Astrocyte (in vitro differentiated cells and primary cell): ENCODE measurements at regions not wholly inside any gene's neighbourhood (a gene's known extent, or its start where the extent isn't known, plus 50 kb on each side); places are given as distances from the start of the nearest gene placed in this dataset.

Experiments used
- DNase-seq: peaks from one replicate; pipeline ENCODE4 v3.0.0-alpha.2; 2010; ENCODE audit warnings: low read depth
- FAIRE-seq: peaks from 2 replicates; lab custom pipeline; 2011; peaks lifted over from hg19 to GRCh38; lab: Jason Lieb, UNC
- H2AFZ ChIP-seq: 2 replicates; pipeline ENCODE4 v1.6.0; 2012; ENCODE audit warnings: low read depth, low read length, inconsistent platforms
- H3K27ac ChIP-seq: 2 replicates; pipeline ENCODE4 v1.5.1; 2011; ENCODE audit warnings: low read depth, low read length, inconsistent platforms
- H3K27me3 ChIP-seq: 2 replicates; pipeline ENCODE4 v1.6.0; 2011; ENCODE audit warnings: low read length, inconsistent platforms; ENCODE audit not compliant: insufficient read depth
- H3K36me3 ChIP-seq: 2 replicates; pipeline ENCODE4 v1.5.1; 2011; ENCODE audit warnings: low read length, inconsistent platforms; ENCODE audit not compliant: insufficient read depth
- H3K4me1 ChIP-seq: 2 replicates; pipeline ENCODE4 v1.5.1; 2011; ENCODE audit warnings: low read length, inconsistent platforms; ENCODE audit not compliant: insufficient read depth
- H3K4me2 ChIP-seq: 2 replicates; pipeline ENCODE4 v1.6.0; 2012; ENCODE audit warnings: low read length, inconsistent platforms
- H3K4me3 ChIP-seq: 2 replicates; pipeline ENCODE4 v1.5.1; 2011; ENCODE audit warnings: low read depth, mild to moderate bottlenecking, low read length, inconsistent platforms; ENCODE audit not compliant: insufficient read depth
- H3K79me2 ChIP-seq: 2 replicates; pipeline ENCODE4 v1.6.0; 2012; ENCODE audit warnings: mild to moderate bottlenecking, low read length, inconsistent platforms; ENCODE audit not compliant: insufficient read depth
- H3K9ac ChIP-seq: 2 replicates; pipeline ENCODE4 v1.6.0; 2012; ENCODE audit warnings: mild to moderate bottlenecking, low read length, inconsistent platforms
- H3K9me3 ChIP-seq: 2 replicates; pipeline ENCODE4 v1.5.1; 2012; ENCODE audit warnings: low read depth, mild to moderate bottlenecking, low read length, inconsistent platforms; ENCODE audit not compliant: insufficient read depth
- H4K20me1 ChIP-seq: 2 replicates; pipeline ENCODE4 v1.6.0; 2012; ENCODE audit warnings: low read length, inconsistent platforms; ENCODE audit not compliant: insufficient read depth
- H3K27ac Mint-ChIP-seq: one replicate; pipeline ENCODE4 v1.8.0; 2021; ENCODE audit warnings: mild to moderate bottlenecking, mixed read lengths; ENCODE audit not compliant: unreplicated experiment
- H3K27me3 Mint-ChIP-seq: one replicate; pipeline ENCODE4 v1.8.0; 2021; ENCODE audit warnings: low read depth, mixed read lengths; ENCODE audit not compliant: unreplicated experiment
- H3K36me3 Mint-ChIP-seq: one replicate; pipeline ENCODE4 v1.8.0; 2021; ENCODE audit warnings: low read depth, mixed read lengths; ENCODE audit not compliant: unreplicated experiment
- H3K4me1 Mint-ChIP-seq: one replicate; pipeline ENCODE4 v1.8.0; 2021; ENCODE audit warnings: low read depth, mixed read lengths; ENCODE audit not compliant: unreplicated experiment
- H3K4me3 Mint-ChIP-seq: one replicate; pipeline ENCODE4 v1.8.0; 2021; ENCODE audit warnings: mild to moderate bottlenecking, moderate library complexity, mixed read lengths; ENCODE audit not compliant: unreplicated experiment
- H3K9me3 Mint-ChIP-seq: one replicate; pipeline ENCODE4 v1.8.0; 2021; ENCODE audit warnings: mild to moderate bottlenecking, mixed read lengths; ENCODE audit not compliant: unreplicated experiment
- CTCF ChIP-seq: IDR thresholded peaks from 2 replicates; pipeline ENCODE4 v1.5.1; 2011; ENCODE audit warnings: low read depth, mild to moderate bottlenecking, inconsistent platforms, low read length, moderate library complexity; ENCODE audit not compliant: insufficient read depth
- EZH2 ChIP-seq: IDR thresholded peaks from 2 replicates; pipeline ENCODE4 v1.6.1; 2012; ENCODE audit warnings: mild to moderate bottlenecking, low read length, inconsistent platforms; ENCODE audit not compliant: insufficient read depth

- no peak for TF ChIP-seq EZH2
- TF ChIP-seq CTCF, result no peak
- Mint-ChIP-seq H3K27me3 (no peaks in the 10 kb centered on the region), H3K9me3 (peaks cover 19% of the 10 kb centered on the region), H3K4me3 (no peak overlapping the region), H3K27ac (no peak overlapping the region), H3K36me3 (peaks cover 2% of the 10 kb centered on the region), H3K4me1 (no peaks in the 10 kb centered on the region)
- H3K4me1 ChIP-seq, result no peaks in the 10 kb centered on the region
- no peak overlapping the region for H3K27ac ChIP-seq
- no peaks in the 10 kb centered on the region for H3K27me3 ChIP-seq
- no peaks in the 10 kb centered on the region for H3K79me2 ChIP-seq
- no peak overlapping the region for H3K4me3 ChIP-seq
- no peak overlapping the region for H2AFZ ChIP-seq
- no peaks in the 10 kb centered on the region for H4K20me1 ChIP-seq
- no peak overlapping the region for H3K9ac ChIP-seq
- H3K9me3 ChIP-seq, result peaks cover 10% of the 10 kb centered on the region
- FAIRE-seq (no peak), DNase-seq (no peak)
- H3K4me2 ChIP-seq, result no peak overlapping the region
- no peaks in the 10 kb centered on the region for H3K36me3 ChIP-seq
These were observed 181.7 kb downstream of the ALG10 start for GRCh38 chr12:34203866-34204620.

- H4K20me1 ChIP-seq, result no peaks in the 10 kb centered on the region
- no peaks in the 10 kb centered on the region for H3K4me1 Mint-ChIP-seq
- no peak overlapping the region for H3K4me3 ChIP-seq
- H3K27ac Mint-ChIP-seq, result no peak overlapping the region
- H3K36me3 Mint-ChIP-seq, result peaks cover 2% of the 10 kb centered on the region
- H2AFZ ChIP-seq, result no peak overlapping the region
- FAIRE-seq (no peak), DNase-seq (no peak)
- no peaks in the 10 kb centered on the region for H3K79me2 ChIP-seq
- H3K27me3 Mint-ChIP-seq, result no peaks in the 10 kb centered on the region
- H3K9me3 Mint-ChIP-seq, result peaks cover 18% of the 10 kb centered on the region
- no peak overlapping the region for H3K4me2 ChIP-seq
- H3K4me1 ChIP-seq, result no peaks in the 10 kb centered on the region
- TF ChIP-seq EZH2, result no peak
- TF ChIP-seq CTCF, result no peak
- no peak overlapping the region for H3K9ac ChIP-seq
- no peak overlapping the region for H3K4me3 Mint-ChIP-seq
- no peaks in the 10 kb centered on the region for H3K36me3 ChIP-seq
- no peak overlapping the region for H3K27ac ChIP-seq
- H3K9me3 ChIP-seq, result peaks cover 10% of the 10 kb centered on the region
- H3K27me3 ChIP-seq, result no peaks in the 10 kb centered on the region
These were observed 182.6 kb downstream of the ALG10 start for GRCh38 chr12:34204830-34205285.

DNA sequence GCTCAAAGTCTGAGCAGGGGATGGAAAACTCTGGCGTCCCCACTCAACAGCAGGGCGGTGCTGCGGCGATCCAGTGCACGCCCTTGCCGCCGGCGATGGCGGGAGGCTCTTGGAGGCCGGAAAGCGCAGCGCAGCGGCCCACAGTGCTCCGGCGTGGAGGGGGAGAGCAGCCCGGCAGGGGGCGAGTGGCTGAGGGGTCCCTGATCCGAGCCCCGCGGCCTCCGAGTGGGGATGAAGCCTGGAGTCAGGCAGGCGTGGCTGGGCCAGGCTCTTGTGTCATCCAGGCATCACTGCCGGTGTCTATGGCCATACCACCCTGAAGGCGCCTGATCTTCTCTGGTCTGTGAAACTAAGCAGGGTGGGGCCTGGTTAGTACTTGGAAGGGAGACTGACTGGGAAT, 183.1 kb downstream of the ALG10 start:
- Histone ChIP-seq H3K79me2 (no peaks in the 10 kb centered on the region), H2AFZ (no peak overlapping the region), H3K4me3 (no peak overlapping the region), H3K27ac (no peak overlapping the region), H4K20me1 (no peaks in the 10 kb centered on the region), H3K9ac (no peak overlapping the region), H3K36me3 (no peaks in the 10 kb centered on the region), H3K4me1 (no peaks in the 10 kb centered on the region), H3K27me3 (no peaks in the 10 kb centered on the region), H3K9me3 (peaks cover 10% of the 10 kb centered on the region), H3K4me2 (no peak overlapping the region)
- no peak overlapping the region for H3K4me3 Mint-ChIP-seq
- no peaks in the 10 kb centered on the region for H3K27me3 Mint-ChIP-seq
- H3K4me1 Mint-ChIP-seq, result no peaks in the 10 kb centered on the region
- H3K36me3 Mint-ChIP-seq, result peaks cover 2% of the 10 kb centered on the region
- TF ChIP-seq EZH2, result no peak
- TF ChIP-seq CTCF, result no peak
- DNase-seq (no peak), FAIRE-seq (no peak)
- peaks cover 18% of the 10 kb centered on the region for H3K9me3 Mint-ChIP-seq
- no peak overlapping the region for H3K27ac Mint-ChIP-seq
